Activated CD4-positive, alpha-beta T cell treated with anti-CD3 and anti-CD28 coated beads for 1 hour (primary cell): ENCODE measurements at regions not wholly inside any gene's neighbourhood (a gene's known extent, or its start where the extent isn't known, plus 50 kb on each side); places are given as distances from the start of the nearest gene placed in this dataset.

Source experiments
- DNase-seq: peaks from one replicate; pipeline ENCODE4 v3.0.0-alpha.2; 2020

DNA sequence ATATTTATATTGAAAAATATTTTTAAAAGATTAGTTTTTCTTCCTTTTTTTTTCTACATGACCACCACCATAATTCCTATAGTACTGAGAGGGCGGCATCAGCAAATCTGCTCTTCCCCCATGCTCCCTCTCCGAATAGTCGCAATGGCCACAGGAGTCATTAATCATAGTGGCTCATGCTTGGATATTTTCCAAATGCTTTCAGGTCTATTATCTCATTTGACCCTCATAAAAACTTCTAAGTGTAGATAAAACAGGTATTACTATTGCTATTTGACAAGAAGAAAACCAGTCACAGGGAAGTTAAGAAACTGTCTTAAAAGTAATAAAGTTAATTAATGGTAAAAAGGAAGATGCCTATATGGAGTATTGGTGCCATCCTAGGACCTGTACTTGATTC, 440.7 kb downstream of the CMPK2 start:
- DNase-seq: no peak

- no peak for DNase-seq
Measured at GRCh38 chr2:6429210-6429986, 436.3 kb downstream of the CMPK2 start.

DNA sequence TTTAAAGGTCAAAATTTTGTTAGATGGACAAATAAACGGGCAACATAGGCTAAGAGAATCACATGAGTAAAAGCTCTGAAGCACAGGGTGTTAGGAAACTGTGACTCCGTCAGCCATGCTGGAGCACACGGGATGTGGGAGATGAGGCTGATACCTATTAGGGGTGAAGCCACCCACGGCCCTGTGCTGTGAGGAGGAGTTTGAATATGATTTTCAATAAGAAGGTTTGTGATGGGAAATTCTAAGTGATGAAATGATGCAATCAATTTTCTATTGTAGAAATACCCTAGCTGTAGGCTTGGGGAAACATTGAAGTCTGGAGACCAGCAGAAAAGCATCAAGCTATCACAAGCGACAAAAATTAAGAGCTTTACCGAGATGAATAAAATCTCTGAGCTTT, 431.3 kb downstream of the CMPK2 start:
- DNase-seq: no peak

GRCh38 chr2:6441800-6442199, 423.9 kb downstream of the CMPK2 start:
- DNase-seq: no peak

DNA sequence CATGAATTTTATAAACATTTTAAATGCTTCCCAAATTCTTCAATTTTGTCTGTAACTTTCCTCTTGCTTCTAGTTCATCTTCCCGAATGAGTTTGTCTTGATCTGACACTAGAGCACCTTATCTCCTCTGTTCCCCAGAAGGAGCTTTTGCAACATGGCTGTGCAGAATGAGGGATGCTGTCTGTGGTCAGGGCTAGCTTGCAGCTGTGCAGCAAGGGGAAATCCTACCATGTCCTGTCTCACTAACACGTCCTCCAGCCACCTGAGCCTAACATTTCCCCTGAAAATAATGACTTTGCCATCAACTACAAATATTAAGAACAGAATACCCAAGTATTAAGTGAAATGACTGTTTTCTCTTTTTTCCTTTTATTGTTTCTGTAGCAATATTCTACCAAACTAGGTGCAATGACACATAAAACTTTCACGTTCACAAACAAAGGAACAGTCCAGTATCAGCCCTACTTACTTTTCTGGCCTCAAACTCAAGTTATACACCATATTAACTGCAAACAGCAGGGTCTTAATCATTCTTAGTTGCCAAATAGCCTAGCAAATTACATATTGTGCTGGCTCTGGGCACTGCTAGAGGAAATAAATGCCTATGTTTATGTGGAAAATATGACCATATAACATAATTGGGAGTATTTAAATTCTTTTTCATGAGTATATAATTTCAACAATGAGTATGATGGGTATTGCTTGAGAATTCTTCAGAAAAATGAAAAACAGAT, 423.3 kb downstream of the CMPK2 start:
- no peak for DNase-seq

DNA sequence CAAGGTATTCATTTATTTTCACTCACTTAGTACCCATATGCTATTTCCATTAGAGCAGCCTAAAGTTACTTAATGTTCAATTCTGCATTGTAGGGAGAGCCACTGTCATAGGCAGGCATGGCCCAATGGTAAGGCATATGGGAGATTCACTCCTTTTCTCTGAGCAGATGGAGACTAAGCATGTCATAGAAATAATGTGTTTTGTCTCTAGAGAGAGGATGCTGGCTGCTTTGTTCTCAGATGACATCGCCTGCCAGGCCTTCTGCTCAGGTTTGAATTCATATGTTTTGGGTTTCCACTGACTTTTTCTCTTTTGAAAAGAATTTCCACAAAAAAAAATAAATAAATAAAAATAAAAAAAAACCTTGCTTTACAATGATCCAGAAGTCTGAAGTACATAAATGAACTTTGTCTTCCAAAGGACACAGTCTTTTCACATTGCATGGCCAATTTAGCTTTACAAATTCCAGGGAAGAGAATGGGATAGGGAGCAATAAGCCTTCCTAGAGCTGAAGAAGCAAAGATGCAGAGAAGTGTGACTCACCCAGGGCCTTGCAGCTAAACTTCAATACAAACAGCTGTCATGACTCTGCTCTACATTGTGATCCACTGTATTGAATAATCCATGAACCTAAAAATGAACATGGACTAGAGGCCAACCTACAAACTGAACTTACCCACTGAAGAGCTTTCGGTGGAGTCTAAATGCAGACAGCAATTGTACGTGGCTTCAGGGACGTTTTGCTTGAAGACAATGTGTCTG, 422.5 kb downstream of the CMPK2 start:
- DNase-seq: no peak

GRCh38 chr2:6444514-6444913, 421.2 kb downstream of the CMPK2 start:
- DNase-seq: no peak

DNA sequence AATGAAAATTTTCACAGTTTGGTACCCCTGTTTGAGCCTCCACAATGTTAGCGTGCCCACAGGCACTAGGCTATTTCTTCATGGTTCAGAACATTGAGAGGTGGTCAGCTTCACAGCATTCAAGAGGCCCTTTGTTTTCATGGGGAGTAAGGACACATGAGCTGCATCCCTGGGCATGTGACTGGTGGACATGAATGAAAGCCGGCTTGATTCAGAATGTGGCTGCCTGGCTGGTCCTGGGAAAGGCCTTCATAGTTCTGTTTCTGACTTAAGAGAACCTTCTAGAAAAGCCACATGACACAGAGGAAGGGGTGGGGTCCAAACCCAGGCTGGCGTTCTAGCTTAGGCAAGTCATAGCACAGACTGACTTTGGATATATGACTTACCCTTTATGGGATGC, 420.6 kb downstream of the CMPK2 start:
- no peak for DNase-seq

DNA sequence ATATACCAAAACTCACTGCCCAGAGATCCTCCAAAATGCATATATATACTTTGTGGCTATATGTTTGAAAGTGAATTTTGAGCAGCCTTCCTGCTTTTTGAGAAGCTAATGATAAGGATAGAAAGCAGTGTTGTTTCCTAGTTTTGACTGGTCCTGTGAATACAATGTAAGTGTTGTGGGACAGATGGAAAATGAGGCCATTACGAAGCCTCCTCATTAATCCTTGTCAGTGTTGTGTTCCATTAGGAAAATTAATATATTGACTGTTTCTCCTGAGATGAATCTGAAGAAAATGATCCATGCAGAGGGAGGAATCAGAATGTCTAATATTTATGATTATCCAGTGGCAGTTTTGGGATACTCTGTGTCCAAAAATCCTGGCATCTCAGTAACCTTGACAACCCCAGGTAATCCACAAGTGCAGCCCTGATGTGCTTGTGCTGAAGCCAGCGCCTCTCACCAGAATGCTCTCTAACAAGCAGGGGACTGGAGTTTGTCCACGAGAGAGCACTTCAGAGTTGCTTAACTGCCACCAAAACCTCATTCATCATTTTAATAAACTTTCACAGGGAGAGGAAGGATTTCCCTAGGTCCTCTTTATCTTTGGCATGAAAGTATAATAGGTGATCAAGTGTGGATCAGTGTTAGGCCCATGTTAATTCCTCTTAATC, 418.6 kb downstream of the CMPK2 start:
- no peak for DNase-seq

GRCh38 chr2:6448893-6449292, 416.8 kb downstream of the CMPK2 start:
- DNase-seq: no peak

DNA sequence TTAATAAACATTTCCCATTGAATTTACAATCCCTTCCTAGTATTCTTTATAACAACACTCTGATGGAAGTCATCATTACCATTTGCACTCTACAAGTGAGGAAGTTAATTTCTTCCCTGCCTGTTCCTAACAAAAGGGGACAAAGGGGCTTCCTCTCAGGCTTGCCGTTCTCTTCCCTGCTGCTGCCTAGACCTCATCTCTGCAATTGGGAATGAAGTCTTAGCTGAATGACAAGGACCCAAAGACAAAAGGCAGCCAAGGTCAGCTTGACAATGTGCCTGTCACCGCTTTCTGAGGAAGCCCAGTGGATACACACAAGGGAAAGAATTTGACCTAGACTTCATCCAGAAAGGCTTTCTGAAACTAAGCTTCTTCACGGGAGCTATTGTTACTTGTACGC, 416.4 kb downstream of the CMPK2 start:
- DNase-seq: no peak

GRCh38 chr2:6452702-6453481, 412.8 kb downstream of the CMPK2 start:
- DNase-seq: no peak

- no peak for DNase-seq
Measured at GRCh38 chr2:6454286-6454990, 411.3 kb downstream of the CMPK2 start.

GRCh38 chr2:6459138-6459537, 406.6 kb downstream of the CMPK2 start:
- no peak for DNase-seq

GRCh38 chr2:6470518-6470917, 395.2 kb downstream of the CMPK2 start:
- no peak for DNase-seq

GRCh38 chr2:6471419-6471818, 394.3 kb downstream of the CMPK2 start:
- no peak for DNase-seq

DNA sequence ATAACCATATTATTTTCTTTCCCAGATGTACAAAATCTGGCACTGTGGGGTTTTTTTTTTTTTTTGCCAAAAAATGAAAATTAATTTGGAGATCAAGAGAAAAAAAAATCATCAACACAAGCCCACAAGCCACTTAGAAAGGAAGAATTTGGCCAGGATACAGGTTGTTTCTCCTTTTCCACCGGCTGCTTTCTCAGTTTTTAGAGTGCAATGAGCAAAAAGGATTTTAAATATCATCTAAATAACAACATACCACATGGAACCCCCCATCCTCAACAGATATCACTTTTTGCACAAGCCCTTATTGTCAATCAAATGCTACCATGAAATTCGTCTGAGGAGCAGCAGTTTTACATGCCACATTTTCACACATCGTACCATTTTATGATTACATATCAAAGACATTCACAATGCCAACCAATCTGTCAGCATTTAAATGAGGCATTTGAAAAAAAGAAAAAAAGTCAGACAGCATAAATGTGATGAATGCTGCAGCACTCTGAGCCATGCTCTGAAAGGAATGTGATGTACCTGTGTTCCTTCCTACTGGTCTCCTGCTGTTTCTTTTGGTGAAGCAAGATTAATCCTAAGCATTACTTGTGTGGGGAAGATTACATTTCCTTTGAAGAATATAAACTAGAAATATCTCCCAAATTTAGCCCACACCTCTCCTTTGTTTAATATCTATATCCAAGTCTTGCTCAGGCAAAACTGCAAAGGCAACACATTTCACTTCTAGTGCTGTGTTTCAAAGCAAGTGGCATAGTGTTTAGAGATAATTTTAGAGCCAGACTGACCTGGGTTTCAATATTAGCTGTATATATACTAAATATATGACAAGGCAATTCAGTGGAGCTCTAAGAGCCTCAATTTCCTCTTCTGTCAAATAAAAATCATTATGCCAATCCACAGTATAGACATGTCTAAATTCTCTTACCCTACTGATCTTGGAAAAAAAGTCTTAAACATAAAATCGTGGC, 391.3 kb downstream of the CMPK2 start:
- no peak for DNase-seq

- no peak for DNase-seq
Measured at GRCh38 chr2:6475155-6475940, 390.4 kb downstream of the CMPK2 start.

DNA sequence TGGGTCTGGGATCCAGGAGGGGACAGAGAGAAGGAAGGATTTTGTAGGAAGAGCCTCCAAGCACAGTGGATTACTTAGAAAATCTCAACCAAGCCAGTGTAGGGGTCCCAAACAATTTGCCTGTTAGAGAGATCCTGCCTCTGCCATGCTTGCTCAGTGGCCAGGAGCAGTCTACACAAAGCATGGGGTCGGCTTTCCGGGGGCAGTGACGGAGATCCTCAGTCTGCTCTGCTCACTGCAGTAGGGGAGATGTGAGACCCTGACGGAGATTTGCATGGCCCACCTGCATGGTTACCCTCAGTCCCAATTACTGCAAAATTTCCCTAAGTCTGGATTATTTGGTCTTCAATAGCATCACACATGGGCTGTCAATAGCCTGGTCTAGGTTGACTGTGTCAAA, 385.2 kb downstream of the CMPK2 start:
- no peak for DNase-seq

- DNase-seq: no peak
Measured at GRCh38 chr2:6482256-6482655, 383.5 kb downstream of the CMPK2 start.
